Right atrium auricular region (tissue), 2 donors: ENCODE measurements at regions not wholly inside any gene's neighbourhood (a gene's known extent, or its start where the extent isn't known, plus 50 kb on each side); places are given as distances from the start of the nearest gene placed in this dataset.
A peak's percentile ranks its signal among the peaks of the same experiment; 100 is the strongest.

Experiments used
- DNase-seq: peaks from one replicate; pipeline ENCODE4 v3.0.0-alpha.2; 2019; ENCODE audit warnings: low spot score
- H3K27ac ChIP-seq, 2 donors: fragments of 200-600 bp; sonication (generic); 1 replicate in 1 of 2; 2 replicates in 1 of 2; pipeline ENCODE4 v1.5.1; 2016 to 2019
- H3K27me3 ChIP-seq, 2 donors: fragments of 200-600 bp; sonication (generic); one replicate each; pipeline versions ENCODE4 v1.5.1 to v1.6.0; 2017 to 2019
- H3K36me3 ChIP-seq: fragments of 200-600 bp; sonication (generic); one replicate; pipeline ENCODE4 v1.5.1; 2016
- H3K4me1 ChIP-seq, 2 donors: fragments of 200-600 bp; sonication (generic); one replicate each; pipeline versions ENCODE4 v1.5.1 to v1.6.0; 2017 to 2019
- H3K4me3 ChIP-seq, 2 donors: fragments of 200-600 bp; sonication (generic); 1 replicate in 1 of 2; 2 replicates in 1 of 2; pipeline ENCODE4 v1.5.1; 2017 to 2019; ENCODE audit warnings: mild to moderate bottlenecking in 1 of 2, moderate library complexity in 1 of 2
- H3K9me3 ChIP-seq, 2 donors: fragments of 200-600 bp; sonication (generic); one replicate each; pipeline ENCODE4 v1.5.1; 2019
- TF ChIP-seq, protein P1 (sequence below), 2 donors: fragments of 200-600 bp; sonication (generic); IDR thresholded peaks; one replicate each; pipeline ENCODE4 v1.5.1; 2019; ENCODE audit warnings: antibody characterized with exemption in 2 of 2

DNA sequence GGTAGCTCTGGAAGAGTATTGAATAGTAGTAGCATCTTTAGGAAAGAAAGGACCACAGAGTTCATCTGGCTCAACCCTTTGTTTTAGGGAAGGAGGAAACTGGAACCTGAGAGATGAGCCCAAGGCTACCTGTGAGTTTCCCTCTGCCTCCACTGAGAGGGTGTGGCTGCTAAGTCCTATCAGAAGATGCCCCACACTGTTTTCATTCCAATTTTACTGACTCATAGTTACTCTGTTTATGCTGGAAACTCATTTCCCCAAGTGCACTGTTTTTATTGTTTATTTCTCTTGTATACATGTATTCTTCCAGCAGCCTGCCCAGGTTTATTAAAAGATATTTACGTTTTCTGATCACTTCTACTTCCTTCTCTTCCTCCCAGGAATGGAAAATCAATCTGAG is 127.4 kb upstream of the ARHGAP5 start:
- TF ChIP-seq, protein P1, sequence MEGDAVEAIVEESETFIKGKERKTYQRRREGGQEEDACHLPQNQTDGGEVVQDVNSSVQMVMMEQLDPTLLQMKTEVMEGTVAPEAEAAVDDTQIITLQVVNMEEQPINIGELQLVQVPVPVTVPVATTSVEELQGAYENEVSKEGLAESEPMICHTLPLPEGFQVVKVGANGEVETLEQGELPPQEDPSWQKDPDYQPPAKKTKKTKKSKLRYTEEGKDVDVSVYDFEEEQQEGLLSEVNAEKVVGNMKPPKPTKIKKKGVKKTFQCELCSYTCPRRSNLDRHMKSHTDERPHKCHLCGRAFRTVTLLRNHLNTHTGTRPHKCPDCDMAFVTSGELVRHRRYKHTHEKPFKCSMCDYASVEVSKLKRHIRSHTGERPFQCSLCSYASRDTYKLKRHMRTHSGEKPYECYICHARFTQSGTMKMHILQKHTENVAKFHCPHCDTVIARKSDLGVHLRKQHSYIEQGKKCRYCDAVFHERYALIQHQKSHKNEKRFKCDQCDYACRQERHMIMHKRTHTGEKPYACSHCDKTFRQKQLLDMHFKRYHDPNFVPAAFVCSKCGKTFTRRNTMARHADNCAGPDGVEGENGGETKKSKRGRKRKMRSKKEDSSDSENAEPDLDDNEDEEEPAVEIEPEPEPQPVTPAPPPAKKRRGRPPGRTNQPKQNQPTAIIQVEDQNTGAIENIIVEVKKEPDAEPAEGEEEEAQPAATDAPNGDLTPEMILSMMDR (IDR thresholded peaks at IDR 0.05): no peak
- Histone ChIP-seq H3K4me1 (peaks cover 0 to 15% of the 10 kb centered on the region in 2 donors), H3K27me3 (no peaks in the 10 kb centered on the region), H3K36me3 (no peaks in the 10 kb centered on the region), H3K9me3 (no peaks in the 10 kb centered on the region), H3K27ac (no peak overlapping the region), H3K4me3 (no peak overlapping the region)
- DNase-seq: no peak

DNA sequence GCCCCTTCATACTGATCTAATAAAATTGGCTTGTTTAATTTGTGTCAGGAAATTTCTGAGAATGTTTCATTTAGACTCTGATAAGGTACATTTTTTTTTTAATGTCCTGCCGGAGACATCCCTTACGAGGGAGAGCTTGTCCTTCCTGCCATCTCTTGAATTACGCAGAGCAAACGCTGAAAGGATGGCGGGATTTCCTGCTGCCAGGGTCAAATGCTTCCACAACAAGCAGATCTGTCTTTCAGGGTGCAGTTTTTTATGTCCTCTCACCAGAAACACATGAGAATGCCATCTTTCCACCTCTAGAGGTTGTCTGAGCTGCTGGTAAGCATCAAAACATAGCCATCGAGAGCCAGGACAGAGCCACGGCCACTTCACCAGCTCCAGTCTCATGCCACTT is 126.8 kb upstream of the ARHGAP5 start:
- Histone ChIP-seq H3K27me3 (no peaks in the 10 kb centered on the region), H3K4me3 (no peak overlapping the region), H3K27ac (peak overlapping the region in 1 of 2 donors; percentile 37), H3K9me3 (no peaks in the 10 kb centered on the region), H3K36me3 (no peaks in the 10 kb centered on the region), H3K4me1 (peaks cover 0 to 15% of the 10 kb centered on the region in 2 donors)
- TF ChIP-seq, protein P1 (IDR thresholded peaks at IDR 0.05): no peak
- no peak for DNase-seq

DNA sequence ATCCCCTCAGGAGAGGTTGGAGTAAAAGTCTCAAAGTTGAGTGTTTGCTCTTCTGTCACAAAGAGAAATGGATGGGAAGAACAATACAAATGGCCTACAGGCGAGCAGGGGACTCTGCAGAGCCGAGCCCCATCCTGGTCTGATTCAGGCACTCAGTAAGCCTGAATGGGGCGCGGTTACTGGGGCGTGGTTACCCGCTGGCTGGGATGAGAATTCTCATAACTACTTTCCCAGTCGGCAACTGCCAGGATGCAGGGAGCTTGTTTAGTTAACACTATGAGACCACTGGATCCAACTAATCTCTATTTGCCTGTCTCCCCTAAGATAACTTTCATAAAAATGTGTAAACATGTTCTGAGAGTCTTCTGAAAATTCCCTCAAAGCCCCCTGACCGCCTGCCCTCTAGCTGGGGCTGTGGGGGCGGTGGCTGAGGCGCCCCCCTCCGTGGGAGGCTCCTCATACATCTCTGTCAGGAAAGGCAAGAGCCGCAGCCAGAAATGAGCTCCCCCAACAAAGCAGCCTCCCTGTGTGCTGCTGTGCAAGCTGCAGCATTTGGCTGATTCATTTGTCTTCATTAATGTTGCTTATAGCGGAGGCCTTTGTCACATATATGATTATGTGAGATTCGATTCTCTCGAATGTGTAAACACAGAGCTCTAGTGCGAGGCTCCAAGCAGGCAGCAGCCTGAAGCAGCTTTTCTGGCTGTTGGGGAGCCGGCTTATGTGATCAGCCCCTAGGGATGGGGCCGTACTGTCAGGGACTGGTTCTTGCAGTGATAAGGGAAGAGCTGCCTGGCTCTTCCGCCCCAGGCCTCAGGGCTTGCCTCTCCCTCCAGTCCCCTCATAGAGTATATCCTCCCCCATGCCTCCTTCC is 126.1 kb upstream of the ARHGAP5 start:
- peak overlapping the region; percentile 26 to 37 for H3K27ac ChIP-seq
- no peaks in the 10 kb centered on the region for H3K36me3 ChIP-seq
- peaks cover 0 to 15% of the 10 kb centered on the region in 2 donors for H3K4me1 ChIP-seq
- H3K9me3 ChIP-seq: no peaks in the 10 kb centered on the region
- peak; percentile 71 for DNase-seq
- H3K27me3 ChIP-seq: no peaks in the 10 kb centered on the region
- H3K4me3 ChIP-seq: no peak overlapping the region
- TF ChIP-seq, protein P1 (IDR thresholded peaks at IDR 0.05): no peak

DNA sequence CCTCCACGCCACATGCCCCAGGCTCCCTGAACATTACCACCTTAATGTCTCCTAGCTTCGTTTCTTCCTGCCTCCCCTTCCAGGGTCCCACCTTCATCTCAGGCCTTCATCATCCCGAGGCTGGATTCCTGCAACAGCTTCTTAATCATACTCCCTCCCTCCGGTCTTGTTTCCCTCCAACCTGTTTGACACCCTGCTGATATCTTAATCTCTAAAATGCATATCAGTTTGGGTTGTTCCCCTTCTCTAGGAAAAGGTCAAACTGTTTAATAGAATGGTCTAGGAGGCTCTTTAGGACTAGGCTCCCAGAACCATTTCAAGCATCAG is 125.5 kb upstream of the ARHGAP5 start:
- H3K9me3 ChIP-seq: no peaks in the 10 kb centered on the region
- peak overlapping the region in 1 of 2 donors; percentile 37 for H3K27ac ChIP-seq
- H3K36me3 ChIP-seq: no peaks in the 10 kb centered on the region
- H3K4me3 ChIP-seq: no peak overlapping the region
- no peaks in the 10 kb centered on the region for H3K27me3 ChIP-seq
- peaks cover 0 to 15% of the 10 kb centered on the region in 2 donors for H3K4me1 ChIP-seq
- TF ChIP-seq, protein P1 (IDR thresholded peaks at IDR 0.05): no peak
- no peak for DNase-seq

DNA sequence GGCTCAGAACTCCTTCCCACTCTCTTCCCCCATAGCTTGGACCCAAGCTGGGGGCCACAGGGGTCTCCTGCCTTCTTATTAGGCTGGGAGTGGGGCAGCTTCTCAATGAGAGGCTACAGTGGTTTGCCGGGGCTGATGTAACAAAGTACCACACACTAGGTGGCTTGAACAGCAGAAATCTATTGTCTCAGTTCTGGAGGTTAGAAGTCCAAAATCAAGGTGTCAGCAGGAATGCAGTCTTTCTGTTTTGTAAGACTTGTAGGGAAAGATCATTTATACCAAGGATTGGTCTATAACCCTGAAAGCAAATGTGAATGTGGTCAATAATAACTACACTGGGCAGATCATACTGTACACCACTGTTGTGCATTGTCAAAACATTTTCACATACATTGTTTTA is 124.5 kb upstream of the ARHGAP5 start:
- TF ChIP-seq, protein P1 (IDR thresholded peaks at IDR 0.05): no peak
- no peaks in the 10 kb centered on the region for H3K36me3 ChIP-seq
- peaks cover 0 to 15% of the 10 kb centered on the region in 2 donors for H3K4me1 ChIP-seq
- H3K4me3 ChIP-seq: no peak overlapping the region
- DNase-seq: no peak
- H3K9me3 ChIP-seq: no peaks in the 10 kb centered on the region
- no peak overlapping the region for H3K27ac ChIP-seq
- no peaks in the 10 kb centered on the region for H3K27me3 ChIP-seq

DNA sequence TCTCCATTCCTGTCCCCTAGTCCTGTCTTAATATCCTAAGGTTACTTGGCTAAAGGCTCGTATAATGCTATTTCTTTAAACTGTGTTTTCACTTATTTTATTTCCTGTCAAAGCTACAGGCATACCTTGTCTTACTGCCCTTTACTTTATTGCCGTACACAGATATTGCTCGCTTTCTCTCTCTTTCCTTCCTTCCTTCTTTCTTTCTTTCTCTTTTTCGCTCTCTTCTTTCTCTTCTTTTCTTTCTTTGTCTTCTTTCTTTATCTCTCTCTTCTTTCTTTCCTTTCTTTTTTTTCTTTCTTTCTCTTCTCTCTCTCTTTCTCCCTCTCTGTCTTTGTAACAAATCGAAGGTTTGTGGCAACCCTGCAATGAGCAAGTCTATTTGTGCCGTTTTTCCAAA is 123.9 kb upstream of the ARHGAP5 start:
- TF ChIP-seq, protein P1 (IDR thresholded peaks at IDR 0.05): no peak
- Histone ChIP-seq H3K36me3 (no peaks in the 10 kb centered on the region), H3K27ac (no peak overlapping the region), H3K4me1 (peaks cover 0 to 15% of the 10 kb centered on the region in 2 donors), H3K9me3 (no peaks in the 10 kb centered on the region), H3K4me3 (no peak overlapping the region), H3K27me3 (no peaks in the 10 kb centered on the region)
- DNase-seq: no peak
